ENCODE measurements at regions not wholly inside any gene's neighbourhood (a gene's known extent, or its start where the extent isn't known, plus 50 kb on each side); places are given as distances from the start of the nearest gene placed in this dataset.

GRCh38 chr9:14391620-14392019, 77.7 kb upstream of the NFIB start:
- no peak for FAIRE-seq

GRCh38 chr9:14389657-14390056, 75.7 kb upstream of the NFIB start:
- FAIRE-seq: no peak

- FAIRE-seq: peak; percentile 16
Measured at GRCh38 chr9:14389146-14389545, 75.2 kb upstream of the NFIB start.

- no peak for FAIRE-seq
Measured at GRCh38 chr9:14383773-14384172, 69.8 kb upstream of the NFIB start.

- no peak for FAIRE-seq
Measured at GRCh38 chr9:14383294-14383693, 69.4 kb upstream of the NFIB start.

GRCh38 chr9:14380061-14380836, 66.3 kb upstream of the NFIB start:
- no peak for FAIRE-seq

- FAIRE-seq: no peak
Measured at GRCh38 chr9:14379280-14379679, 65.3 kb upstream of the NFIB start.

- no peak for FAIRE-seq
Measured at GRCh38 chr9:14373706-14374105, 59.8 kb upstream of the NFIB start.

- no peak for FAIRE-seq
Measured at GRCh38 chr9:14373336-14373666, 59.4 kb upstream of the NFIB start.

GRCh38 chr9:14372437-14373335, 58.7 kb upstream of the NFIB start:
- no peak for FAIRE-seq

- no peak for FAIRE-seq
Measured at GRCh38 chr9:14369011-14369410, 55.1 kb upstream of the NFIB start.

GRCh38 chr9:14366076-14366475, 52.1 kb upstream of the NFIB start:
- FAIRE-seq: no peak

GRCh38 chr9:14365670-14366069, 51.7 kb upstream of the NFIB start:
- no peak for FAIRE-seq

Data from A204.1 (cell line).